CD4-positive, alpha-beta T cell (primary cell): ENCODE measurements at regions not wholly inside any gene's neighbourhood (a gene's known extent, or its start where the extent isn't known, plus 50 kb on each side); places are given as distances from the start of the nearest gene placed in this dataset.

Experiments used
- ATAC-seq: fragments of 200-7000 bp; cut with Tn5 transposase; one replicate; pipeline ENCODE4 v1.10.0; 2022; ENCODE audit warnings: mild to moderate bottlenecking; ENCODE audit not compliant: poor library complexity
- CTCF ChIA-PET: fragments of 350-600 bp; sonication (Branson Sonifier 250); formaldehyde crosslinking; loops from one replicate; lab custom pipeline; 2021; ENCODE audit warnings: antibody characterized with exemption, inconsistent platforms; lab: Charles Lee
- POLR2A ChIA-PET: fragments of 350-600 bp; sonication (Branson Sonifier 250); formaldehyde crosslinking; loops from one replicate; lab custom pipeline; 2021; ENCODE audit warnings: antibody characterized with exemption, inconsistent platforms; lab: Charles Lee
- DNase-seq, 14 experiments: peaks; one replicate each; pipeline ENCODE4 v3.0.0-alpha.2; 2013 to 2020; ENCODE audit warnings: mixed read lengths in 2 of 14
- H3K27ac ChIP-seq, 2 donors: one replicate each; pipeline versions ENCODE4 v1.5.1 to v1.7.0; 2013; ENCODE audit warnings: low read length in 2 of 2, low read depth in 1 of 2, mild to moderate bottlenecking in 1 of 2
- H3K27me3 ChIP-seq, 2 experiments: 1 replicate in 1 of 2; 2 replicates in 1 of 2; pipeline versions ENCODE4 v1.6.1 to v1.7.0; 2013; ENCODE audit warnings: low read length in 2 of 2, control low read depth in 1 of 2, mild to moderate bottlenecking in 1 of 2, moderate library complexity in 1 of 2; ENCODE audit not compliant: insufficient read depth in 2 of 2, control insufficient read depth in 1 of 2
- H3K36me3 ChIP-seq: one replicate; pipeline ENCODE4 v1.6.1; 2013; ENCODE audit warnings: low read length, control low read depth; ENCODE audit not compliant: insufficient read depth
- H3K4me1 ChIP-seq: one replicate; pipeline ENCODE4 v1.6.1; 2013; ENCODE audit warnings: low read length, control low read depth; ENCODE audit not compliant: insufficient read depth
- H3K4me3 ChIP-seq: one replicate; pipeline ENCODE4 v1.5.1; 2013; ENCODE audit warnings: mild to moderate bottlenecking, low read length, moderate library complexity
- H3K9me3 ChIP-seq, 2 experiments: 1 replicate in 1 of 2; 2 replicates in 1 of 2; pipeline versions ENCODE4 v1.6.1 to v1.7.0; 2013; ENCODE audit warnings: low read length in 2 of 2, mild to moderate bottlenecking in 2 of 2, control low read depth in 1 of 2, moderate library complexity in 1 of 2; ENCODE audit not compliant: control insufficient read depth in 1 of 2, insufficient read depth in 1 of 2
- H3K27ac Mint-ChIP-seq: one replicate; pipeline ENCODE4 v1.8.0; 2020; ENCODE audit warnings: mixed read lengths
- H3K27me3 Mint-ChIP-seq: one replicate; pipeline ENCODE4 v1.8.0; 2021; ENCODE audit warnings: mixed read lengths
- H3K36me3 Mint-ChIP-seq: one replicate; pipeline ENCODE4 v1.8.0; 2021; ENCODE audit warnings: low read depth, mixed read lengths
- H3K4me1 Mint-ChIP-seq: one replicate; pipeline ENCODE4 v1.8.0; 2021; ENCODE audit warnings: low read depth, mixed read lengths
- H3K4me3 Mint-ChIP-seq: one replicate; pipeline ENCODE4 v1.8.0; 2020; ENCODE audit warnings: mild to moderate bottlenecking, mixed read lengths
- H3K9me3 Mint-ChIP-seq: one replicate; pipeline ENCODE4 v1.8.0; 2020; ENCODE audit warnings: mixed read lengths
- CTCF ChIP-seq: fragments of 200-600 bp; IDR thresholded peaks from one replicate; pipeline ENCODE4 v1.8.0; 2022; ENCODE audit warnings: antibody characterized with exemption, mild to moderate bottlenecking
- intact Hi-C, 2 experiments: fragments of 100-400 bp; cut with DNase I in 1 of 2; cut with micrococcal nuclease in 1 of 2; formaldehyde crosslinking; loops; one replicate each; pipeline versions ENCODE4 v1.15.1 to v1.9.0; 2023 to 2025; cut with DNase I, micrococcal nuclease

- POLR2A ChIA-PET = no interaction called here
- H3K36me3 Mint-ChIP-seq = no peaks in the 10 kb centered on the region
- intact Hi-C loops = no loop called here
- no peak overlapping the region for H3K27ac Mint-ChIP-seq
- H3K4me1 ChIP-seq = no peaks in the 10 kb centered on the region
- H3K4me1 Mint-ChIP-seq = no peaks in the 10 kb centered on the region
- DNase-seq (no peak), ATAC-seq (no peak)
- peaks cover 14% of the 10 kb centered on the region for H3K27me3 Mint-ChIP-seq
- CTCF ChIA-PET = no interaction called here
- H3K9me3 Mint-ChIP-seq = no peaks in the 10 kb centered on the region
- H3K4me3 ChIP-seq = no peak overlapping the region
- no peaks in the 10 kb centered on the region for H3K9me3 ChIP-seq
- no peak for TF ChIP-seq CTCF
- H3K4me3 Mint-ChIP-seq = no peak overlapping the region
- H3K27me3 ChIP-seq = no peaks in the 10 kb centered on the region
- H3K27ac ChIP-seq = no peak overlapping the region
- no peaks in the 10 kb centered on the region for H3K36me3 ChIP-seq
These were observed 141.4 kb upstream of the NMUR2 start for GRCh38 chr5:152546493-152546892.

DNA sequence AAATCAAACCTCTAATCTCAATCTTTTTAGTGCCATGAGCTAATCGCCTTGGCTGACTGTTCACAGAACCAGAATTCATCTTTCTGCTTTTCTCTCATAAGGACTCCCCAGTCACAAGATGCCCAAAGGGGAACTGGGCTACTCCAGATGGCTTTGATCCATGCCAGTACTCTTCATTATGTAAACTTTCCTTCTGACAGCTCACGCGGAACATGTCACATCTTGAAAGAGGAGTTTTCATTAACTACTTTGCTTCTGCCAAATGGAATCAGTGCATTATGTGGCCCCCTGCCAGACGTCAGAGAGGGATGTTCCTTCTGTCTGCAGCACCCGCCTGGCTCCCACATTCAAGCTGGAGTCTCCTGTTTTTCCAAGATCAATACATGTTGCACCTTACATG, 142.1 kb upstream of the NMUR2 start:
- Histone ChIP-seq H3K9me3 (no peaks in the 10 kb centered on the region), H3K36me3 (no peaks in the 10 kb centered on the region), H3K4me3 (no peak overlapping the region), H3K4me1 (no peaks in the 10 kb centered on the region), H3K27ac (no peak overlapping the region), H3K27me3 (no peaks in the 10 kb centered on the region)
- DNase-seq (no peak), ATAC-seq (no peak)
- peaks cover 11% of the 10 kb centered on the region for H3K27me3 Mint-ChIP-seq
- H3K9me3 Mint-ChIP-seq = no peaks in the 10 kb centered on the region
- CTCF ChIA-PET = no interaction called here
- no peak overlapping the region for H3K4me3 Mint-ChIP-seq
- no peaks in the 10 kb centered on the region for H3K4me1 Mint-ChIP-seq
- POLR2A ChIA-PET = no interaction called here
- intact Hi-C loops = no loop called here
- H3K36me3 Mint-ChIP-seq = no peaks in the 10 kb centered on the region
- no peak overlapping the region for H3K27ac Mint-ChIP-seq
- TF ChIP-seq CTCF = no peak

- Histone ChIP-seq H3K9me3 (no peaks in the 10 kb centered on the region), H3K27ac (no peak overlapping the region), H3K36me3 (no peaks in the 10 kb centered on the region), H3K4me1 (no peaks in the 10 kb centered on the region), H3K27me3 (no peaks in the 10 kb centered on the region), H3K4me3 (no peak overlapping the region)
- TF ChIP-seq CTCF = no peak
- H3K27me3 Mint-ChIP-seq = peaks cover 1% of the 10 kb centered on the region
- no peaks in the 10 kb centered on the region for H3K9me3 Mint-ChIP-seq
- no peak for ATAC-seq
- no peak overlapping the region for H3K4me3 Mint-ChIP-seq
- ChIA-PET POLR2A (no interaction called here), CTCF (no interaction called here)
- no peak for DNase-seq
- H3K4me1 Mint-ChIP-seq = no peaks in the 10 kb centered on the region
- H3K27ac Mint-ChIP-seq = no peak overlapping the region
- no peaks in the 10 kb centered on the region for H3K36me3 Mint-ChIP-seq
- intact Hi-C loops = no loop called here
These were observed 144.6 kb upstream of the NMUR2 start for GRCh38 chr5:152549709-152550108.
